ENCODE measurements at regions not wholly inside any gene's neighbourhood (a gene's known extent, or its start where the extent isn't known, plus 50 kb on each side); places are given as distances from the start of the nearest gene placed in this dataset.

DNA sequence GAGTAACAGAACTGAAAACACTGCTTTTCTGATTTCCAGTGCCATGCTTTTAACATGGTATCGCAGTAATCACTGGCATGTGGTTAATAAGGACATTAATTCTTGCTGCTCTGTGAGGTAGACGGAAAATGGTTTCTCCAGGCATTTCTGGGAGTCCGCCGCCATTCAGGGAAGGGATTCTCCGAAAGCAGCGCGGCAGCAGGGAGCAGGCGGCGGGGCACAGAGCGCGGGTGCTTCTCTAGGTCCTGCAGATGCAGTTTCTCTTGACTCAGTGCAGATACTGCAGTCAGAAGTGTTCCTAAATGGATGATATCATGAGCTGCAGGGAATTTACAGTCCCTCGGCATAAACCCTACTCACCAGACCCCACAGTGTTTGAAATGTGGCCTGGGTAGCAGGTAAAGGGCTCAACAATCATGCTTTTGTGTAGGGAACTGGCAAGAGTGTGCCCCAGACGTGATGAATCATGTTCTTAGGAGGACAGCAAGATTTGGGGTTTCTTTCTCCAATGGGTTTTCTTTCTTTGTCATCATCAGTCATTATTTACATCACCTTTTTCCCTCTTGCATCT lies 338.6 kb upstream of the ARGLU1 start:
- no peak for DNase-seq (ENCODE audit: low read depth)
- TF ChIP-seq, protein P1, sequence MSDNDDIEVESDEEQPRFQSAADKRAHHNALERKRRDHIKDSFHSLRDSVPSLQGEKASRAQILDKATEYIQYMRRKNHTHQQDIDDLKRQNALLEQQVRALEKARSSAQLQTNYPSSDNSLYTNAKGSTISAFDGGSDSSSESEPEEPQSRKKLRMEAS (IDR thresholded peaks at IDR 0.05; ENCODE audit: low read depth, low read length): no peak
- no peak for TF ChIP-seq MYC (IDR thresholded peaks at IDR 0.05; ENCODE audit: low read depth, low read length)
- no peak for TF ChIP-seq POLR2A (IDR thresholded peaks at IDR 0.05; ENCODE audit: extremely low read depth, insufficient read length)
- TF ChIP-seq, protein P2, sequence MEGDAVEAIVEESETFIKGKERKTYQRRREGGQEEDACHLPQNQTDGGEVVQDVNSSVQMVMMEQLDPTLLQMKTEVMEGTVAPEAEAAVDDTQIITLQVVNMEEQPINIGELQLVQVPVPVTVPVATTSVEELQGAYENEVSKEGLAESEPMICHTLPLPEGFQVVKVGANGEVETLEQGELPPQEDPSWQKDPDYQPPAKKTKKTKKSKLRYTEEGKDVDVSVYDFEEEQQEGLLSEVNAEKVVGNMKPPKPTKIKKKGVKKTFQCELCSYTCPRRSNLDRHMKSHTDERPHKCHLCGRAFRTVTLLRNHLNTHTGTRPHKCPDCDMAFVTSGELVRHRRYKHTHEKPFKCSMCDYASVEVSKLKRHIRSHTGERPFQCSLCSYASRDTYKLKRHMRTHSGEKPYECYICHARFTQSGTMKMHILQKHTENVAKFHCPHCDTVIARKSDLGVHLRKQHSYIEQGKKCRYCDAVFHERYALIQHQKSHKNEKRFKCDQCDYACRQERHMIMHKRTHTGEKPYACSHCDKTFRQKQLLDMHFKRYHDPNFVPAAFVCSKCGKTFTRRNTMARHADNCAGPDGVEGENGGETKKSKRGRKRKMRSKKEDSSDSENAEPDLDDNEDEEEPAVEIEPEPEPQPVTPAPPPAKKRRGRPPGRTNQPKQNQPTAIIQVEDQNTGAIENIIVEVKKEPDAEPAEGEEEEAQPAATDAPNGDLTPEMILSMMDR (IDR thresholded peaks at IDR 0.05; ENCODE audit: low read depth, low read length): no peak
- H3K4me3 ChIP-seq (ENCODE audit: low read depth, low read length): no peak overlapping the region

DNA sequence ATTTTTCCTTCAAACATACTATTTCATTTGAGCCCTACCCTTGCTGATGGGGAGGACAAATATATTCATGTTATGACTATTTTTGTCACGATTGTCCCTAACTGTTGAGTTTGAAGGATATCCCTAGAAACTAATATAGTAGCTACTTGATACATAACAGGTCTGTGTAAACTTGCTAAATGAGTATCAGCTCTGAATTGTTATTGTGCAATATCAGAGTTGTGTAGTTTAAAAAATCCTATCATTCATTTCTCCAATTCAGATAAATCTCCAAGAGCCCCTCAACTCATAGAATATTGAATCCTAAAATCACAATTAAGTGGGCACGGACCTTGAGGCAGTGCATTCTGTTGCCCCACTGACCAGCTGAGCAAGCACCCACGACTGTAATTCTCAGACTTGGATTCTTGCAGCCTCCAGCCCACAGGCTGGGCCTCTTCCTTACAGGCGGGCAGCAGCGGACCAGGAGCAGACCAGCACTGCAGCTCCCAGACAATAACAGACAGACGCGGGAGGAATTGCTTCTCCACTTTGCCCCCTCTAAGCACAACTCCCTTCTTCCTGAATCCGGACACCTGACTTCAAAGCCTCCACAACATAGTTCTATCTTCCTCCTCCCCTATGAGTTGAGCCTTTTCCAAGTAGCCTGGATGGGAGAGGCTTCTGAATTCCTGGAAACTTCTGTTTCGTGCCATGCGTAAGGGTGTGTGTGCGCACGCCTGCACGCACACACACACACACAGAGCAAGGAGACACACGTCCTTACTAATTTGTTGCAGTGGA lies 337.6 kb upstream of the ARGLU1 start:
- TF ChIP-seq POLR2A (IDR thresholded peaks at IDR 0.05; ENCODE audit: extremely low read depth, insufficient read length) (no peak), MYC (IDR thresholded peaks at IDR 0.05; ENCODE audit: low read depth, low read length) (no peak)
- TF ChIP-seq, protein P1 (IDR thresholded peaks at IDR 0.05; ENCODE audit: low read depth, low read length): no peak
- TF ChIP-seq, protein P2 (IDR thresholded peaks at IDR 0.05; ENCODE audit: low read depth, low read length): no peak
- H3K4me3 ChIP-seq (ENCODE audit: low read depth, low read length): no peak overlapping the region
- DNase-seq (ENCODE audit: low read depth): no peak

GRCh38 chr13:106899442-106899841 lies 331.5 kb upstream of the ARGLU1 start:
- TF ChIP-seq POLR2A (IDR thresholded peaks at IDR 0.05; ENCODE audit: extremely low read depth, insufficient read length): no peak
- TF ChIP-seq, protein P2 (IDR thresholded peaks at IDR 0.05; ENCODE audit: low read depth, low read length): no peak
- TF ChIP-seq, protein P1 (IDR thresholded peaks at IDR 0.05; ENCODE audit: low read depth, low read length): no peak
- TF ChIP-seq MYC (IDR thresholded peaks at IDR 0.05; ENCODE audit: low read depth, low read length): no peak
- DNase-seq (ENCODE audit: low read depth): no peak
- no peak overlapping the region for H3K4me3 ChIP-seq (ENCODE audit: low read depth, low read length)

- TF ChIP-seq, protein P1 (IDR thresholded peaks at IDR 0.05; ENCODE audit: low read depth, low read length): no peak
- TF ChIP-seq POLR2A (IDR thresholded peaks at IDR 0.05; ENCODE audit: extremely low read depth, insufficient read length) (no peak), MYC (IDR thresholded peaks at IDR 0.05; ENCODE audit: low read depth, low read length) (no peak)
- TF ChIP-seq, protein P2 (IDR thresholded peaks at IDR 0.05; ENCODE audit: low read depth, low read length): no peak
- no peak overlapping the region for H3K4me3 ChIP-seq (ENCODE audit: low read depth, low read length)
- no peak for DNase-seq (ENCODE audit: low read depth)
These were observed 330.3 kb upstream of the ARGLU1 start for GRCh38 chr13:106898231-106898630.

DNA sequence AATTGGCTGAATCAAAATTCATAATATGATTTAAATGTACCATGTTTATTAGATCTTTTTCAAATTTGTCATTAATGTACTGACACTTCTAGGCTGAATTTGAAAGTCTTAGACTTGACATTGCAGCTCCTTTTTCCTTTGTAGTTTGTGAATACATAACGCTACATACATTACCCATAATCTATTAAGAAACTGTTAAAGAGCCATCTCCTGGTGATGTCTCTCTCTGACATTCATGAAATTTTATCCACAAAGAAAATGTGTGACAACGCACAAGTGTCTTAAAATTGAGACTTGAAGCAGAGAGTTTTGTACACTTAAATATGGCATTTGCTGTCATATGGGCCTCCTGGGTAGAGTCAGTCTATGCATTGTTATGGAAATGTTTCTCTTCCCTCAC lies 320.2 kb upstream of the ARGLU1 start:
- no peak for TF ChIP-seq MYC (IDR thresholded peaks at IDR 0.05; ENCODE audit: low read depth, low read length)
- TF ChIP-seq POLR2A (IDR thresholded peaks at IDR 0.05; ENCODE audit: extremely low read depth, insufficient read length): no peak
- TF ChIP-seq, protein P1 (IDR thresholded peaks at IDR 0.05; ENCODE audit: low read depth, low read length): no peak
- TF ChIP-seq, protein P2 (IDR thresholded peaks at IDR 0.05; ENCODE audit: low read depth, low read length): no peak
- DNase-seq (ENCODE audit: low read depth): no peak
- H3K4me3 ChIP-seq (ENCODE audit: low read depth, low read length): no peak overlapping the region

Measured in NB4 (cell line).